ENCODE measurements at regions not wholly inside any gene's neighbourhood (a gene's known extent, or its start where the extent isn't known, plus 50 kb on each side); places are given as distances from the start of the nearest gene placed in this dataset.

DNA sequence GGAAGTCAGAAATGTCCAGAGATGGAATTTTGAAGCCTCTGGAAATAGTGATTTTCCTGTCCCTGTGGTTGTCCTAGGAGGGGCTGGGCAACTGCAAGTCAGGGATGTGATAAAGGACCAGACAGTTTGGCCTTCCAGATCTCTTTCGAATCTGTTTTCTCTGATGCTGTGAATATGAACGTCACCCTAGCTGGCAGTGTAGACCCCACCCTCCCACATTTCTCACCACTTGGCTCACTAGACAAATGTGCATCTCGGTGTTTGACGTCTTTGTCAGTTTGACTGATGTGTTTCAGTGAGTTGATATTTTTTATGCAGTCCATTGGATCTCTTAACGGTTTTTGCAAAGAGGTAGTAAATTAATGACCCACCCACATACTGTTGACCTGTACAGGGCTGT lies 301.2 kb downstream of the TNS1 start:
- no peak for TF ChIP-seq CTCF (IDR thresholded peaks at IDR 0.05; ENCODE audit: low read depth, low read length, poor library complexity, severe bottlenecking)
- TF ChIP-seq EZH2phosphoT487 (IDR thresholded peaks at IDR 0.05; ENCODE audit: borderline replicate concordance, low read length), result no peak

Data from DOHH2 (cell line).